IMR-90 (cell line): ENCODE measurements at regions not wholly inside any gene's neighbourhood (a gene's known extent, or its start where the extent isn't known, plus 50 kb on each side); places are given as distances from the start of the nearest gene placed in this dataset.

Source experiments
- CEBPB ChIP-seq: IDR thresholded peaks from 2 replicates; pipeline ENCODE4 v1.6.1; 2012; ENCODE audit warnings: low read depth, low read length, improper control_type of control experiment
- CHD1 ChIP-seq: IDR thresholded peaks from 2 replicates; pipeline ENCODE4 v1.6.1; 2012; ENCODE audit warnings: low read depth, low read length, improper control_type of control experiment
- MAFK ChIP-seq: IDR thresholded peaks from 2 replicates; pipeline ENCODE4 v1.6.1; 2012; ENCODE audit warnings: low read depth, low read length, improper control_type of control experiment
- MXI1 ChIP-seq: IDR thresholded peaks from 2 replicates; pipeline ENCODE4 v1.6.1; 2012; ENCODE audit warnings: low read depth, mild to moderate bottlenecking, low read length, moderate library complexity, borderline replicate concordance
- POLR2A ChIP-seq: IDR thresholded peaks from 2 replicates; pipeline ENCODE4 v1.6.1; 2012; ENCODE audit warnings: mild to moderate bottlenecking, low read depth, low read length
- RAD21 ChIP-seq: IDR thresholded peaks from 2 replicates; pipeline ENCODE4 v1.6.1; 2012; ENCODE audit warnings: low read length, improper control_type of control experiment
- RCOR1 ChIP-seq: IDR thresholded peaks from 2 replicates; pipeline ENCODE4 v1.6.1; 2012; ENCODE audit warnings: mild to moderate bottlenecking, low read length, improper control_type of control experiment; ENCODE audit not compliant: insufficient replicate concordance
- SMC3 ChIP-seq: fragments of 150-350 bp; IDR thresholded peaks from 2 replicates; pipeline ENCODE4 v1.6.1; 2016; ENCODE audit warnings: low read depth, mild to moderate bottlenecking, antibody characterized with exemption, low read length, moderate library complexity
- TF ChIP-seq, protein P1 (sequence below): conservative IDR thresholded peaks from 2 replicates; pipeline ENCODE4 v1.5.1; 2012; ENCODE audit warnings: mild to moderate bottlenecking, low read depth, low read length, improper control_type of control experiment
- TF ChIP-seq, protein P2 (sequence below): fragments of 150-350 bp; IDR thresholded peaks from 2 replicates; pipeline ENCODE4 v1.6.1; 2016; ENCODE audit warnings: low read depth, mild to moderate bottlenecking, low read length, moderate library complexity, borderline replicate concordance
- TF ChIP-seq, protein P3 (sequence below): fragments of 150-350 bp; IDR thresholded peaks from 2 replicates; pipeline ENCODE4 v1.6.1; 2017; ENCODE audit warnings: mild to moderate bottlenecking, antibody characterized with exemption, low read length, low read depth

DNA sequence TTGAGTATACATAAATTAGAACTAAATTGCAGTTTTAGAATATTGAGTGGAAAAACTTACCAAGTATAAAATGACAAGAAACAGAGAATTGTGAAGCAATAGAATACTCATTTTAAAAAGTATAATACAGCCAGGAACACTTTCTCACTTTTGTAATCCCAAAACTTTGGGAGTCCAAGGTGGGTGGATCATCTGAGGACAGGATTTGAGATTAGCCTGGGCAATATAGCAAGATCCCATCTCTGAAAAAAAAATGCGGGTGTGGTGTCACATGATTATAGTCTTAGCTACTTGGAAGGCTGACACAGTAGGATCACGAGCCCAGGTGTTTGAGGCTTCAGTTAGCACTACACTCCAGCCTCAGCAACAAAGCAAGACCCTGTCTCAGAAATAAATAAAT is 440.9 kb upstream of the POT1 start:
- TF ChIP-seq, protein P1, sequence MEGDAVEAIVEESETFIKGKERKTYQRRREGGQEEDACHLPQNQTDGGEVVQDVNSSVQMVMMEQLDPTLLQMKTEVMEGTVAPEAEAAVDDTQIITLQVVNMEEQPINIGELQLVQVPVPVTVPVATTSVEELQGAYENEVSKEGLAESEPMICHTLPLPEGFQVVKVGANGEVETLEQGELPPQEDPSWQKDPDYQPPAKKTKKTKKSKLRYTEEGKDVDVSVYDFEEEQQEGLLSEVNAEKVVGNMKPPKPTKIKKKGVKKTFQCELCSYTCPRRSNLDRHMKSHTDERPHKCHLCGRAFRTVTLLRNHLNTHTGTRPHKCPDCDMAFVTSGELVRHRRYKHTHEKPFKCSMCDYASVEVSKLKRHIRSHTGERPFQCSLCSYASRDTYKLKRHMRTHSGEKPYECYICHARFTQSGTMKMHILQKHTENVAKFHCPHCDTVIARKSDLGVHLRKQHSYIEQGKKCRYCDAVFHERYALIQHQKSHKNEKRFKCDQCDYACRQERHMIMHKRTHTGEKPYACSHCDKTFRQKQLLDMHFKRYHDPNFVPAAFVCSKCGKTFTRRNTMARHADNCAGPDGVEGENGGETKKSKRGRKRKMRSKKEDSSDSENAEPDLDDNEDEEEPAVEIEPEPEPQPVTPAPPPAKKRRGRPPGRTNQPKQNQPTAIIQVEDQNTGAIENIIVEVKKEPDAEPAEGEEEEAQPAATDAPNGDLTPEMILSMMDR = no peak
- TF ChIP-seq POLR2A (no peak), CEBPB (no peak), RAD21 (no peak), CHD1 (no peak), MXI1 (no peak), RCOR1 (no peak), SMC3 (no peak), MAFK (no peak)
- TF ChIP-seq, protein P2, sequence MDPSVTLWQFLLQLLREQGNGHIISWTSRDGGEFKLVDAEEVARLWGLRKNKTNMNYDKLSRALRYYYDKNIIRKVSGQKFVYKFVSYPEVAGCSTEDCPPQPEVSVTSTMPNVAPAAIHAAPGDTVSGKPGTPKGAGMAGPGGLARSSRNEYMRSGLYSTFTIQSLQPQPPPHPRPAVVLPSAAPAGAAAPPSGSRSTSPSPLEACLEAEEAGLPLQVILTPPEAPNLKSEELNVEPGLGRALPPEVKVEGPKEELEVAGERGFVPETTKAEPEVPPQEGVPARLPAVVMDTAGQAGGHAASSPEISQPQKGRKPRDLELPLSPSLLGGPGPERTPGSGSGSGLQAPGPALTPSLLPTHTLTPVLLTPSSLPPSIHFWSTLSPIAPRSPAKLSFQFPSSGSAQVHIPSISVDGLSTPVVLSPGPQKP = no peak
- TF ChIP-seq, protein P3, sequence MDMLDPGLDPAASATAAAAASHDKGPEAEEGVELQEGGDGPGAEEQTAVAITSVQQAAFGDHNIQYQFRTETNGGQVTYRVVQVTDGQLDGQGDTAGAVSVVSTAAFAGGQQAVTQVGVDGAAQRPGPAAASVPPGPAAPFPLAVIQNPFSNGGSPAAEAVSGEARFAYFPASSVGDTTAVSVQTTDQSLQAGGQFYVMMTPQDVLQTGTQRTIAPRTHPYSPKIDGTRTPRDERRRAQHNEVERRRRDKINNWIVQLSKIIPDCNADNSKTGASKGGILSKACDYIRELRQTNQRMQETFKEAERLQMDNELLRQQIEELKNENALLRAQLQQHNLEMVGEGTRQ = no peak
